B cell (primary cell): ENCODE measurements at regions not wholly inside any gene's neighbourhood (a gene's known extent, or its start where the extent isn't known, plus 50 kb on each side); places are given as distances from the start of the nearest gene placed in this dataset.

ENCODE experiments used
- ATAC-seq: fragments of 200-7000 bp; cut with Tn5 transposase; one replicate; pipeline ENCODE4 v1.10.0; 2021; ENCODE audit warnings: low read depth, mild to moderate bottlenecking, moderate number of reproducible peaks, moderate library complexity
- CTCF ChIA-PET: fragments of 350-600 bp; sonication (Branson Sonifier 250); formaldehyde crosslinking; loops from one replicate; lab custom pipeline; 2021; ENCODE audit warnings: antibody characterized with exemption, inconsistent platforms; lab: Charles Lee
- POLR2A ChIA-PET: fragments of 350-600 bp; sonication (Branson Sonifier 250); formaldehyde crosslinking; loops from one replicate; lab custom pipeline; 2021; ENCODE audit warnings: antibody characterized with exemption; lab: Charles Lee
- DNase-seq: peaks from one replicate; pipeline ENCODE4 v3.0.0; 2013
- H2AFZ ChIP-seq: 2 replicates; pipeline ENCODE4 v1.6.1; 2012; ENCODE audit warnings: mild to moderate bottlenecking, low read depth, low read length; ENCODE audit not compliant: insufficient read depth, poor library complexity, severe bottlenecking
- H3K27ac ChIP-seq, 2 donors: 1 replicate in 1 of 2; 2 replicates in 1 of 2; pipeline ENCODE4 v1.5.1; 2012 to 2013; ENCODE audit warnings: low read length in 2 of 2, mild to moderate bottlenecking in 2 of 2, moderate library complexity in 1 of 2
- H3K27me3 ChIP-seq, 4 experiments: fragments of 200-600 bp in 1 of 4; sonication (generic) in 1 of 4; replicated peaks in 1 of 4; 1 replicate in 2 of 4; 2 replicates in 2 of 4; pipeline versions ENCODE4 v1.6.1 to v1.7.0; 2013 to 2016; ENCODE audit warnings: low read length in 3 of 4, mild to moderate bottlenecking in 2 of 4, mixed read lengths in 1 of 4, moderate library complexity in 1 of 4; ENCODE audit not compliant: insufficient read depth in 4 of 4, control insufficient read depth in 3 of 4; ENCODE audit errors: control extremely low read depth in 1 of 4
- H3K36me3 ChIP-seq, 2 experiments: replicated peaks in 1 of 2; 1 replicate in 1 of 2; 2 replicates in 1 of 2; pipeline versions ENCODE4 v1.6.1 to v1.7.1; 2013; ENCODE audit warnings: low read length in 1 of 2; ENCODE audit not compliant: insufficient read depth in 2 of 2, control insufficient read depth in 1 of 2; ENCODE audit errors: control extremely low read depth in 1 of 2, extremely low read depth in 1 of 2
- H3K4me1 ChIP-seq, 2 donors: fragments of 200-600 bp in 1 of 2; sonication (generic) in 1 of 2; 1 replicate in 1 of 2; 2 replicates in 1 of 2; pipeline versions ENCODE4 v1.5.1 to v1.6.1; 2013 to 2017; ENCODE audit warnings: low read length in 2 of 2; ENCODE audit not compliant: control insufficient read depth in 2 of 2, insufficient read depth in 2 of 2
- H3K4me2 ChIP-seq: replicated peaks from 2 replicates; pipeline ENCODE3; 2012; ENCODE audit warnings: mild to moderate bottlenecking, low read depth, low read length; ENCODE audit not compliant: poor library complexity, severe bottlenecking
- H3K4me3 ChIP-seq, 5 experiments: fragments of 200-600 bp in 1 of 5; sonication (generic) in 1 of 5; 1 replicate in 3 of 5; 2 replicates in 2 of 5; pipeline versions ENCODE4 v1.5.1 to v1.7.0; 2011 to 2016; ENCODE audit warnings: low read length in 4 of 5, mild to moderate bottlenecking in 4 of 5, low read depth in 2 of 5, control low read depth in 1 of 5, moderate library complexity in 1 of 5; ENCODE audit not compliant: insufficient read depth in 1 of 5; ENCODE audit errors: control extremely low read depth in 1 of 5, extremely low read depth in 1 of 5
- H3K79me2 ChIP-seq: fragments of 200-600 bp; sonication (generic); one replicate; pipeline ENCODE4 v1.6.0; 2016; ENCODE audit warnings: low read length; ENCODE audit not compliant: control insufficient read depth, insufficient read depth
- H3K9ac ChIP-seq: fragments of 200-600 bp; sonication (generic); 2 replicates; pipeline ENCODE4 v1.6.1; 2017; ENCODE audit warnings: mild to moderate bottlenecking, low read length, moderate library complexity
- H3K9me3 ChIP-seq, 3 donors: one replicate each; pipeline versions ENCODE4 v1.6.1 to v1.7.1; 2013; ENCODE audit warnings: low read length in 2 of 3; ENCODE audit not compliant: control insufficient read depth in 2 of 3, insufficient read depth in 1 of 3; ENCODE audit errors: control extremely low read depth in 1 of 3
- H4K20me1 ChIP-seq: 2 replicates; pipeline ENCODE4 v1.6.0; 2012; ENCODE audit warnings: mild to moderate bottlenecking, low read length; ENCODE audit not compliant: insufficient read depth, control insufficient read depth, poor library complexity, severe bottlenecking
- H3K27ac Mint-ChIP-seq: one replicate; pipeline ENCODE4 v1.8.0; 2021; ENCODE audit warnings: mixed read lengths
- H3K27me3 Mint-ChIP-seq: one replicate; pipeline ENCODE4 v1.8.0; 2021; ENCODE audit warnings: mixed read lengths
- H3K4me1 Mint-ChIP-seq: one replicate; pipeline ENCODE4 v1.8.0; 2021; ENCODE audit warnings: mixed read lengths
- H3K4me3 Mint-ChIP-seq: one replicate; pipeline ENCODE4 v1.8.0; 2021; ENCODE audit warnings: mixed read lengths
- H3K9me3 Mint-ChIP-seq: one replicate; pipeline ENCODE4 v1.8.0; 2022; ENCODE audit warnings: mixed read lengths; ENCODE audit not compliant: insufficient read depth
- CTCF ChIP-seq: fragments of 200-600 bp; IDR thresholded peaks from one replicate; pipeline ENCODE4 v1.8.0; 2022; ENCODE audit warnings: antibody characterized with exemption, mild to moderate bottlenecking
- EZH2 ChIP-seq: IDR thresholded peaks from 2 replicates; pipeline ENCODE4 v1.6.1; 2012; ENCODE audit warnings: borderline replicate concordance, low read depth, mild to moderate bottlenecking, moderate library complexity, low read length; ENCODE audit not compliant: insufficient read depth, poor library complexity, severe bottlenecking
- WGBS: methylation state at CpG from one replicate; pipeline ENCODE4 v1.1.5; 2013; ENCODE audit warnings: missing lambda C conversion rate; ENCODE audit not compliant: insufficient coverage; 5-methylcytosine and 5-hydroxymethylcytosine counted together
- intact Hi-C: fragments of 100-400 bp; cut with micrococcal nuclease; formaldehyde crosslinking; loops from one replicate; pipeline ENCODE4 v1.10.0; 2022

- ATAC-seq: no peak
- H3K27ac Mint-ChIP-seq: no peak overlapping the region
- no peaks in the 10 kb centered on the region for H4K20me1 ChIP-seq
- ChIA-PET CTCF (no interaction called here), POLR2A (no interaction called here)
- H3K27ac ChIP-seq: no peak overlapping the region
- H3K4me1 ChIP-seq: no peaks in the 10 kb centered on the region
- H2AFZ ChIP-seq: no peak overlapping the region
- peaks cover 2% of the 10 kb centered on the region for H3K9me3 Mint-ChIP-seq
- H3K9me3 ChIP-seq: peaks cover 0 to 6% (median 0%) of the 10 kb centered on the region in 3 donors
- H3K27me3 ChIP-seq: no peaks in the 10 kb centered on the region
- no CpG with 5 or more reads among the region's 2 CpGs for WGBS
- H3K4me2 ChIP-seq: no peak overlapping the region
- intact Hi-C loops: no loop called here
- H3K4me1 Mint-ChIP-seq: no peaks in the 10 kb centered on the region
- H3K9ac ChIP-seq: no peak overlapping the region
- TF ChIP-seq CTCF: no peak
- TF ChIP-seq EZH2: no peak
- H3K79me2 ChIP-seq: no peaks in the 10 kb centered on the region
- DNase-seq: no peak
- no peaks in the 10 kb centered on the region for H3K27me3 Mint-ChIP-seq
- no peaks in the 10 kb centered on the region for H3K36me3 ChIP-seq
- H3K4me3 Mint-ChIP-seq: no peak overlapping the region
- H3K4me3 ChIP-seq: no peak overlapping the region
Measured at GRCh38 chr11:25727944-25728343, 604.0 kb upstream of the ANO3 start.

GRCh38 chr11:25730230-25730629 is 601.7 kb upstream of the ANO3 start:
- Mint-ChIP-seq H3K9me3 (no peaks in the 10 kb centered on the region), H3K27ac (no peak overlapping the region), H3K27me3 (no peaks in the 10 kb centered on the region), H3K4me3 (no peak overlapping the region), H3K4me1 (no peaks in the 10 kb centered on the region)
- TF ChIP-seq CTCF: no peak
- no peak for TF ChIP-seq EZH2
- Histone ChIP-seq H3K4me2 (no peak overlapping the region), H3K9me3 (peaks cover 0 to 6% (median 0%) of the 10 kb centered on the region in 3 donors), H4K20me1 (no peaks in the 10 kb centered on the region), H3K27ac (no peak overlapping the region), H2AFZ (no peak overlapping the region), H3K4me1 (no peaks in the 10 kb centered on the region), H3K79me2 (no peaks in the 10 kb centered on the region), H3K27me3 (no peaks in the 10 kb centered on the region), H3K9ac (no peak overlapping the region), H3K4me3 (no peak overlapping the region), H3K36me3 (no peaks in the 10 kb centered on the region)
- no CpG with 5 or more reads among the region's 2 CpGs for WGBS
- intact Hi-C loops: no loop called here
- DNase-seq: no peak
- no peak for ATAC-seq
- POLR2A ChIA-PET: no interaction called here
- CTCF ChIA-PET: no interaction called here
